GM19023 (cell line): ENCODE measurements at regions not wholly inside any gene's neighbourhood (a gene's known extent, or its start where the extent isn't known, plus 50 kb on each side); places are given as distances from the start of the nearest gene placed in this dataset.

Experiments used
- ATAC-seq: cut with Tn5 transposase; IDR thresholded peaks from one replicate; pipeline ENCODE4 v1.9.1; 2021; ENCODE audit warnings: mild to moderate bottlenecking, moderate library complexity; ENCODE audit not compliant: unreplicated experiment

GRCh38 chr9:99282406-99282805, 60.3 kb downstream of the SEC61B start:
- no peak for ATAC-seq

- ATAC-seq, result no peak
Observed at GRCh38 chr9:99285965-99286364, 63.9 kb downstream of the SEC61B start.

GRCh38 chr9:99286536-99286935, 64.5 kb downstream of the SEC61B start:
- ATAC-seq, result no peak

- no peak for ATAC-seq
Observed at GRCh38 chr9:99287641-99288040, 65.6 kb downstream of the SEC61B start.

GRCh38 chr9:99288830-99289229, 66.7 kb downstream of the SEC61B start:
- no peak for ATAC-seq

- no peak for ATAC-seq
Observed at GRCh38 chr9:99294850-99295461, 72.9 kb downstream of the SEC61B start.

GRCh38 chr9:99296291-99296951, 74.3 kb downstream of the SEC61B start:
- ATAC-seq, result peak; percentile 68

GRCh38 chr9:99298614-99299013, 76.5 kb downstream of the SEC61B start:
- ATAC-seq, result no peak

- no peak for ATAC-seq
Observed at GRCh38 chr9:99299211-99300102, 77.4 kb downstream of the SEC61B start.

- no peak for ATAC-seq
Observed at GRCh38 chr9:99300103-99300439, 78.0 kb downstream of the SEC61B start.

GRCh38 chr9:99300603-99301002, 78.5 kb downstream of the SEC61B start:
- ATAC-seq, result no peak

GRCh38 chr9:99303177-99303576, 81.1 kb downstream of the SEC61B start:
- no peak for ATAC-seq

GRCh38 chr9:99305124-99305523, 83.0 kb downstream of the SEC61B start:
- no peak for ATAC-seq

GRCh38 chr9:99305820-99306811, 84.0 kb downstream of the SEC61B start:
- no peak for ATAC-seq

GRCh38 chr9:99307851-99308250, 85.8 kb downstream of the SEC61B start:
- ATAC-seq, result no peak

GRCh38 chr9:99309141-99309939, 87.3 kb downstream of the SEC61B start:
- ATAC-seq, result no peak

GRCh38 chr9:99312736-99313135, 90.7 kb downstream of the SEC61B start:
- ATAC-seq, result no peak

GRCh38 chr9:99319048-99319447, 97.0 kb downstream of the SEC61B start:
- ATAC-seq, result no peak

GRCh38 chr9:99322299-99322698, 100.2 kb downstream of the SEC61B start:
- ATAC-seq, result no peak
